Liver (tissue), 8 donors: ENCODE measurements at regions not wholly inside any gene's neighbourhood (a gene's known extent, or its start where the extent isn't known, plus 50 kb on each side); places are given as distances from the start of the nearest gene placed in this dataset.

ENCODE experiments used
- DNase-seq: peaks from one replicate; pipeline ENCODE4 v3.0.0-alpha.2; 2017; ENCODE audit warnings: low spot score
- H3K27ac ChIP-seq, 2 donors: one replicate each; pipeline ENCODE4 v1.7.0; 2013; ENCODE audit warnings: inconsistent platforms in 2 of 2, low read length in 2 of 2, control low read depth in 1 of 2, low read depth in 1 of 2, mild to moderate bottlenecking in 1 of 2
- H3K27me3 ChIP-seq, 4 donors: one replicate each; pipeline versions ENCODE4 v1.6.1 to v1.7.0; 2013; ENCODE audit warnings: low read length in 3 of 4, inconsistent platforms in 1 of 4, mild to moderate bottlenecking in 1 of 4, moderate library complexity in 1 of 4; ENCODE audit not compliant: control insufficient read depth in 4 of 4, insufficient read depth in 4 of 4
- H3K36me3 ChIP-seq, 4 donors: one replicate each; pipeline versions ENCODE4 v1.6.1 to v1.7.0; 2013; ENCODE audit warnings: low read length in 3 of 4, mild to moderate bottlenecking in 3 of 4, low read depth in 1 of 4, moderate library complexity in 1 of 4; ENCODE audit not compliant: control insufficient read depth in 4 of 4, insufficient read depth in 3 of 4
- H3K4me1 ChIP-seq, 4 donors: one replicate each; pipeline versions ENCODE4 v1.6.1 to v1.7.0; 2013; ENCODE audit warnings: low read length in 3 of 4, mild to moderate bottlenecking in 3 of 4, moderate library complexity in 1 of 4; ENCODE audit not compliant: control insufficient read depth in 4 of 4, insufficient read depth in 4 of 4
- H3K4me3 ChIP-seq, 3 donors: one replicate each; pipeline versions ENCODE4 v1.6.1 to v1.7.0; 2013; ENCODE audit warnings: low read length in 3 of 3, control low read depth in 1 of 3, low read depth in 1 of 3, mild to moderate bottlenecking in 1 of 3
- H3K9ac ChIP-seq, 2 donors: one replicate each; pipeline ENCODE4 v1.7.0; 2013; ENCODE audit warnings: low read length in 2 of 2, mild to moderate bottlenecking in 2 of 2, moderate library complexity in 2 of 2, control low read depth in 1 of 2, low read depth in 1 of 2
- H3K9me3 ChIP-seq, 4 donors: one replicate each; pipeline versions ENCODE4 v1.6.1 to v1.7.0; 2013; ENCODE audit warnings: low read length in 3 of 4; ENCODE audit not compliant: control insufficient read depth in 4 of 4
- ATF3 ChIP-seq: IDR thresholded peaks from 2 replicates; pipeline ENCODE4 v1.6.1; 2016; ENCODE audit warnings: antibody characterized with exemption
- CTCF ChIP-seq: fragments of 150-350 bp; IDR thresholded peaks from 2 replicates; pipeline ENCODE4 v1.5.1; 2017; ENCODE audit warnings: improper control_type of control experiment, low read depth, low read length; ENCODE audit not compliant: missing input control
- EGR1 ChIP-seq, 2 donors: IDR thresholded peaks; 2 replicates each; pipeline ENCODE4 v1.6.1; 2016 to 2018; ENCODE audit warnings: antibody characterized with exemption in 2 of 2, low read depth in 2 of 2
- FOXA1 ChIP-seq: IDR thresholded peaks from 2 replicates; pipeline ENCODE4 v1.6.1; 2016; ENCODE audit warnings: antibody characterized with exemption
- FOXA2 ChIP-seq: IDR thresholded peaks from 2 replicates; pipeline ENCODE4 v1.6.1; 2016; ENCODE audit warnings: antibody characterized with exemption
- GABPA ChIP-seq, 2 donors: IDR thresholded peaks in 1 of 2; conservative IDR thresholded peaks in 1 of 2; 2 replicates each; pipeline ENCODE4 v1.6.1; 2016; ENCODE audit warnings: antibody characterized with exemption in 2 of 2, mild to moderate bottlenecking in 1 of 2, moderate library complexity in 1 of 2
- HNF4G ChIP-seq: IDR thresholded peaks from 2 replicates; pipeline ENCODE4 v1.6.1; 2016; ENCODE audit warnings: antibody characterized with exemption
- JUND ChIP-seq, 2 donors: IDR thresholded peaks; 2 replicates each; pipeline ENCODE4 v1.6.1; 2016; ENCODE audit warnings: antibody characterized with exemption in 2 of 2
- NR2F2 ChIP-seq: IDR thresholded peaks from 2 replicates; pipeline ENCODE4 v1.6.1; 2016; ENCODE audit warnings: antibody characterized with exemption
- RAD21 ChIP-seq, 2 donors: IDR thresholded peaks; 2 replicates each; pipeline ENCODE4 v1.6.1; 2016; ENCODE audit warnings: antibody characterized with exemption in 2 of 2, mild to moderate bottlenecking in 2 of 2
- RXRA ChIP-seq, 2 donors: IDR thresholded peaks; 2 replicates each; pipeline ENCODE4 v1.6.1; 2017 to 2018; ENCODE audit warnings: antibody characterized with exemption in 2 of 2, mild to moderate bottlenecking in 1 of 2
- SP1 ChIP-seq: IDR thresholded peaks from 2 replicates; pipeline ENCODE4 v1.6.1; 2018; ENCODE audit warnings: antibody characterized with exemption, mild to moderate bottlenecking
- TAF1 ChIP-seq: conservative IDR thresholded peaks from 2 replicates; pipeline ENCODE4 v1.6.1; 2016; ENCODE audit warnings: antibody characterized with exemption, mild to moderate bottlenecking
- YY1 ChIP-seq: IDR thresholded peaks from 2 replicates; pipeline ENCODE4 v1.6.1; 2016; ENCODE audit warnings: antibody characterized with exemption, mild to moderate bottlenecking
- WGBS: extraction: QIAGEN DNeasy Blood & Tissue Kit; methylation state at CpG from one replicate; pipeline ENCODE4 v1.1.7; 2013; 5-methylcytosine and 5-hydroxymethylcytosine counted together
- TF ChIP-seq, protein P1 (sequence below): IDR thresholded peaks from 2 replicates; pipeline ENCODE4 v1.6.1; 2016; ENCODE audit warnings: antibody characterized with exemption
- TF ChIP-seq, protein P2 (sequence below): IDR thresholded peaks from 2 replicates; pipeline ENCODE4 v1.6.1; 2016; ENCODE audit warnings: antibody characterized with exemption, mild to moderate bottlenecking
- donor health status: healthy.
- donor health status: healthy.
- donor health status: healthy.
- donor health status: healthy.
- donor health status: healthy.

DNA sequence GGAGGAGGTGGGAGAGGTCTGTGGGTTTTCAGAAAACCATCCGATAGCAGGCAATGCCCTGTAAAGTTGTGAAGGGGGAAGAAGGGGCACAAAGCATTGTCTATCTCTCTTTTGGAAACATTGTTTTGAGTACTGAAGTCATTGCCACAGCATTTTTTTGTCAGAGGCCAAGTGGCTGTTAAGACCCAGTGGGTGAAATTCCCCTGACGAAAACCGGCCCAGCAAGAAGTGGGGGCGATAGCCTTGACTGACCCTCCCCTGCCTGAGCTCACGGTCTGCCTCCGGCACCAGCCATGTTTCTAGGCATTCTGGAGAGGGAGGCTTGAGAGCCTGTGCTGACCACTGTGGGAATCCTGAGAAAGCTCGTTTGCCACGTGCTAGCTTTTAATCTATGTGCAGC is 144.7 kb downstream of the RPS24 start (continued):
- TF ChIP-seq YY1 (no peak), NR2F2 (no peak), RXRA (IDR thresholded peaks at IDR 0.05) (no peak)

DNA sequence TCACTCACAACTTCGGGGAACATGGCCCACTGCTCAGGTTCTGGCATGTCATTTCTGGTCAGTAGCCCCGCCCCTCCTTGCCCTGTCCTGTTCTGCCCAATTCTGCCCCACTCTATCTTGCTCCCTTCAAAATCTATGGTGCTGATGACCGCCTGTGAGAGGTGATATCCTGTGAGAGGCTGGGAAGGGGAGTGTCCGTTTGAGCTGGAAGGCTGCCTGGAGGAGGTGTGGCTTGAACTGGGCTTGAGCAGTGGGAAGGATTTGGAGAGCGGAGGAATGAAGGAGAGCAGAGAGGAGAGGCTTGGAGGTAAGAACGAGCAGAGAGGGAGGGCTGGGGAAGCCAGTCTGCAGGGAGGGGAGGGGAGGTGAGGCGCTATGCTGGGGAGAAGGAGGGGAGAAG is 145.3 kb downstream of the RPS24 start:
- H3K27ac ChIP-seq: no peak overlapping the region

GRCh38 chr10:78179886-78180705 is 146.4 kb downstream of the RPS24 start:
- TF ChIP-seq EGR1 (IDR thresholded peaks at IDR 0.05; ENCODE audit: low read depth in 2 of 2) (no peak), FOXA2 (no peak), SP1 (no peak), RAD21 (IDR thresholded peaks at IDR 0.05) (no peak), RXRA (IDR thresholded peaks at IDR 0.05) (no peak), JUND (IDR thresholded peaks at IDR 0.05) (no peak), GABPA (IDR thresholded peaks at IDR 0.05 in 1 of 2, conservative IDR thresholded peaks at IDR 0.05 in 1 of 2) (no peak), CTCF (no peak), HNF4G (no peak), FOXA1 (no peak), ATF3 (no peak)
- TF ChIP-seq, protein P1, sequence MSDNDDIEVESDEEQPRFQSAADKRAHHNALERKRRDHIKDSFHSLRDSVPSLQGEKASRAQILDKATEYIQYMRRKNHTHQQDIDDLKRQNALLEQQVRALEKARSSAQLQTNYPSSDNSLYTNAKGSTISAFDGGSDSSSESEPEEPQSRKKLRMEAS: no peak
- TF ChIP-seq, protein P2, sequence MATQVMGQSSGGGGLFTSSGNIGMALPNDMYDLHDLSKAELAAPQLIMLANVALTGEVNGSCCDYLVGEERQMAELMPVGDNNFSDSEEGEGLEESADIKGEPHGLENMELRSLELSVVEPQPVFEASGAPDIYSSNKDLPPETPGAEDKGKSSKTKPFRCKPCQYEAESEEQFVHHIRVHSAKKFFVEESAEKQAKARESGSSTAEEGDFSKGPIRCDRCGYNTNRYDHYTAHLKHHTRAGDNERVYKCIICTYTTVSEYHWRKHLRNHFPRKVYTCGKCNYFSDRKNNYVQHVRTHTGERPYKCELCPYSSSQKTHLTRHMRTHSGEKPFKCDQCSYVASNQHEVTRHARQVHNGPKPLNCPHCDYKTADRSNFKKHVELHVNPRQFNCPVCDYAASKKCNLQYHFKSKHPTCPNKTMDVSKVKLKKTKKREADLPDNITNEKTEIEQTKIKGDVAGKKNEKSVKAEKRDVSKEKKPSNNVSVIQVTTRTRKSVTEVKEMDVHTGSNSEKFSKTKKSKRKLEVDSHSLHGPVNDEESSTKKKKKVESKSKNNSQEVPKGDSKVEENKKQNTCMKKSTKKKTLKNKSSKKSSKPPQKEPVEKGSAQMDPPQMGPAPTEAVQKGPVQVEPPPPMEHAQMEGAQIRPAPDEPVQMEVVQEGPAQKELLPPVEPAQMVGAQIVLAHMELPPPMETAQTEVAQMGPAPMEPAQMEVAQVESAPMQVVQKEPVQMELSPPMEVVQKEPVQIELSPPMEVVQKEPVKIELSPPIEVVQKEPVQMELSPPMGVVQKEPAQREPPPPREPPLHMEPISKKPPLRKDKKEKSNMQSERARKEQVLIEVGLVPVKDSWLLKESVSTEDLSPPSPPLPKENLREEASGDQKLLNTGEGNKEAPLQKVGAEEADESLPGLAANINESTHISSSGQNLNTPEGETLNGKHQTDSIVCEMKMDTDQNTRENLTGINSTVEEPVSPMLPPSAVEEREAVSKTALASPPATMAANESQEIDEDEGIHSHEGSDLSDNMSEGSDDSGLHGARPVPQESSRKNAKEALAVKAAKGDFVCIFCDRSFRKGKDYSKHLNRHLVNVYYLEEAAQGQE: no peak
- Histone ChIP-seq H3K36me3 (no peaks in the 10 kb centered on the region), H3K4me1 (peaks cover 0 to 14% (median 5%) of the 10 kb centered on the region in 4 donors), H3K9ac (no peak overlapping the region), H3K4me3 (no peak overlapping the region), H3K27ac (no peak overlapping the region), H3K9me3 (no peaks in the 10 kb centered on the region), H3K27me3 (no peaks in the 10 kb centered on the region)
- WGBS: 74% methylated on average over 22 of the region's 22 CpGs
- DNase-seq: no peak

More for the DNA sequence above, 145.3 kb downstream of the RPS24 start:
- DNase-seq: no peak
- WGBS: 45% methylated on average over 7 of the region's 7 CpGs
- no peaks in the 10 kb centered on the region for H3K9me3 ChIP-seq
- no peak overlapping the region for H3K4me3 ChIP-seq
- no peaks in the 10 kb centered on the region for H3K27me3 ChIP-seq
- H3K9ac ChIP-seq: no peak overlapping the region
- no peak for TF ChIP-seq FOXA1
- no peak for TF ChIP-seq TAF1
- no peak for TF ChIP-seq ATF3
- TF ChIP-seq HNF4G: no peak
- TF ChIP-seq NR2F2: no peak
- no peak for TF ChIP-seq GABPA (IDR thresholded peaks at IDR 0.05 in 1 of 2, conservative IDR thresholded peaks at IDR 0.05 in 1 of 2)
- TF ChIP-seq EGR1 (IDR thresholded peaks at IDR 0.05; ENCODE audit: low read depth in 2 of 2): no peak
- TF ChIP-seq JUND (IDR thresholded peaks at IDR 0.05): no peak
- TF ChIP-seq, protein P1: no peak
- TF ChIP-seq YY1: no peak
- no peak for TF ChIP-seq RAD21 (IDR thresholded peaks at IDR 0.05)
- peaks cover 0 to 14% (median 5%) of the 10 kb centered on the region in 4 donors for H3K4me1 ChIP-seq
- H3K36me3 ChIP-seq: no peaks in the 10 kb centered on the region
